ENCODE measurements at regions not wholly inside any gene's neighbourhood (a gene's known extent, or its start where the extent isn't known, plus 50 kb on each side); places are given as distances from the start of the nearest gene placed in this dataset.

DNA sequence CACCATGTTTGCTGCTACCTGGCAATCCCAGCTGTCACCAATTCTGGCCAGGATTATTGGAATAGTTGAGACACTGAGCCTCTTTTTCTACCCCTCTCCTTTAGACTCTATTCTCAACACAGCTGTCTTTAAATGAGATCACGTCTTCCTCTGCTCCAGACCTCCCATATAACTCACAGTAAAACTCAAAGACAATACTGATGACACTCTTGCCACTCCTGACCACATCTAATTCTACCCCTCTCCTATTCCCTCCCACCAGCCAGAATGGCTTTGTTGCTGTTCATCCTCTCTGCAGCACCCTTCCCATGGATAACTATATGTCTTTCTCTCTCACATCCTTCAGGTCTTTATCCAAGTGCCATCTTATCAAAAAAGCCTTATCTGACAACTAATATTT, 188.6 kb upstream of the IL15 start:
- Histone ChIP-seq H3K9me3 (no peaks in the 10 kb centered on the region), H3K27me3 (no peaks in the 10 kb centered on the region), H3K4me1 (no peaks in the 10 kb centered on the region), H3K4me3 (no peak overlapping the region), H3K27ac (no peak overlapping the region), H3K36me3 (no peaks in the 10 kb centered on the region)
- FAIRE-seq, result no peak
- no peak for DNase-seq
- 82 to 88% methylated on average over 1 of the region's 1 CpG for WGBS, 2 donors
- ATAC-seq, result no peak
- intact Hi-C loops (cut with DNase I), result no loop called here
- TF ChIP-seq, protein P1, sequence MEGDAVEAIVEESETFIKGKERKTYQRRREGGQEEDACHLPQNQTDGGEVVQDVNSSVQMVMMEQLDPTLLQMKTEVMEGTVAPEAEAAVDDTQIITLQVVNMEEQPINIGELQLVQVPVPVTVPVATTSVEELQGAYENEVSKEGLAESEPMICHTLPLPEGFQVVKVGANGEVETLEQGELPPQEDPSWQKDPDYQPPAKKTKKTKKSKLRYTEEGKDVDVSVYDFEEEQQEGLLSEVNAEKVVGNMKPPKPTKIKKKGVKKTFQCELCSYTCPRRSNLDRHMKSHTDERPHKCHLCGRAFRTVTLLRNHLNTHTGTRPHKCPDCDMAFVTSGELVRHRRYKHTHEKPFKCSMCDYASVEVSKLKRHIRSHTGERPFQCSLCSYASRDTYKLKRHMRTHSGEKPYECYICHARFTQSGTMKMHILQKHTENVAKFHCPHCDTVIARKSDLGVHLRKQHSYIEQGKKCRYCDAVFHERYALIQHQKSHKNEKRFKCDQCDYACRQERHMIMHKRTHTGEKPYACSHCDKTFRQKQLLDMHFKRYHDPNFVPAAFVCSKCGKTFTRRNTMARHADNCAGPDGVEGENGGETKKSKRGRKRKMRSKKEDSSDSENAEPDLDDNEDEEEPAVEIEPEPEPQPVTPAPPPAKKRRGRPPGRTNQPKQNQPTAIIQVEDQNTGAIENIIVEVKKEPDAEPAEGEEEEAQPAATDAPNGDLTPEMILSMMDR (IDR thresholded peaks at IDR 0.05), result no peak

DNA sequence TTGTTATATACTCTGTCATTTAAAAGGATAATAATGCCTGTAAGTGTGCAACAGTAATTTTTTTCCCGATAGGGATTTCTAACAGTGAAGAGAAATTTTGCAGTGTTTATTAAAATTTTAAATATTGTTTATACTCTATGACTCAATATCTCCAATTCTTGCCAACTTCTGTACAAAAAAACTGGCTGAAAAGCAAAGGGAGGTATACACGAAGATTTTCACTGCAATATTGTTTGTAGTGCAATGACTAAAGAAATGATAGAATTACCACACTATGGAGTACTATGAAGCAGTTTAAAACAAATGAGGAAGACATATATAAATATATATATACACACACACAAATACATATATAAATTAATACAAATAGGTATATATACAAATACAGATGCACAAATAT, 187.9 kb upstream of the IL15 start:
- Histone ChIP-seq H3K4me1 (no peaks in the 10 kb centered on the region), H3K27ac (no peak overlapping the region), H3K27me3 (no peaks in the 10 kb centered on the region), H3K4me3 (no peak overlapping the region), H3K9me3 (no peaks in the 10 kb centered on the region), H3K36me3 (no peaks in the 10 kb centered on the region)
- no peak for ATAC-seq
- intact Hi-C loops (cut with DNase I), result no loop called here
- 72 to 80% methylated on average over 2 of the region's 2 CpGs for WGBS, 2 donors
- no peak for FAIRE-seq
- TF ChIP-seq, protein P1 (IDR thresholded peaks at IDR 0.05), result no peak
- no peak for DNase-seq

DNA sequence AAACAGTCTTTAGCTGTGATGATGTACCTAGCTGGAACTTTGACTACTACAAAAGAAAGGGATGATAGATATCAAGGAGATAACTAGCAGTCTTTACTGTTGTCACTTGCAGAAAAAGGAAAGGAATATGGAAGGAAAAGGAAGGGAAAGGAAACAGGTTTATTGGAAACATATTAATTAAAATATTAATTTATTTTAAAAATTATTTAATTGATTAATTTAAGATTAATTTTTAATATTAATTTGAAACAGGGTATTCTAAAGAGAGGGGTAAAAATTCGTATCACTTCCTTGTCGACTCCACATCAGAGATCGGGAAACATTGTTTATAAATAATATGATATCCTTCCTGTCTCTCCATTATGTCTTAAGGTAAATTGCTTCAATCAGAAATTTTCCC, 186.5 kb upstream of the IL15 start:
- Histone ChIP-seq H3K27me3 (no peaks in the 10 kb centered on the region), H3K9me3 (no peaks in the 10 kb centered on the region), H3K4me3 (no peak overlapping the region), H3K4me1 (no peaks in the 10 kb centered on the region), H3K36me3 (no peaks in the 10 kb centered on the region), H3K27ac (no peak overlapping the region)
- TF ChIP-seq, protein P1 (IDR thresholded peaks at IDR 0.05), result no peak
- no peak for DNase-seq
- intact Hi-C loops (cut with DNase I), result no loop called here
- WGBS, 2 donors, result 87 to 88% methylated on average over 3 of the region's 3 CpGs
- ATAC-seq, result no peak
- no peak for FAIRE-seq

DNA sequence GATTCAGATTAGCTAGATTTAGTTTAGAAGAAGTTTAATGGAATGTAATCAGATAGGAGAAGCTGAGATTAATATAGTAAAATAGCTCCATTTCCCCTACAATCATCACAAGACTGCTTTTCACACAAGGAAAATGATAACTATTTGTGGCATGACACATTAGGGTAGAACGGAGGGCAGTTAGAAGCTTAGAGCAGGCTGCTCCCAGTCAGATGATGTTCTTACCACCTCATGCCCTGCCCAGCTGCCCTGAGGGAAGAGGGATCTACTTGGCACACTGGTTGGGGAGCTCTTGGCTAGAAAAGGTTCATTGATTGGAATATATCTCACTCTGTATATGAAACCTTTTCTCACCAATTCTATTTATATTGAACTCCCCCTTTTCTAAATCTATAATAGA, 180.7 kb upstream of the IL15 start:
- TF ChIP-seq, protein P1 (IDR thresholded peaks at IDR 0.05), result no peak
- WGBS, 2 donors, result 85 to 100% methylated on average over 1 of the region's 1 CpG
- Histone ChIP-seq H3K27ac (no peak overlapping the region), H3K36me3 (no peaks in the 10 kb centered on the region), H3K4me1 (no peaks in the 10 kb centered on the region), H3K9me3 (no peaks in the 10 kb centered on the region), H3K27me3 (no peaks in the 10 kb centered on the region), H3K4me3 (no peak overlapping the region)
- FAIRE-seq (no peak), DNase-seq (no peak), ATAC-seq (no peak)
- intact Hi-C loops (cut with DNase I), result no loop called here

DNA sequence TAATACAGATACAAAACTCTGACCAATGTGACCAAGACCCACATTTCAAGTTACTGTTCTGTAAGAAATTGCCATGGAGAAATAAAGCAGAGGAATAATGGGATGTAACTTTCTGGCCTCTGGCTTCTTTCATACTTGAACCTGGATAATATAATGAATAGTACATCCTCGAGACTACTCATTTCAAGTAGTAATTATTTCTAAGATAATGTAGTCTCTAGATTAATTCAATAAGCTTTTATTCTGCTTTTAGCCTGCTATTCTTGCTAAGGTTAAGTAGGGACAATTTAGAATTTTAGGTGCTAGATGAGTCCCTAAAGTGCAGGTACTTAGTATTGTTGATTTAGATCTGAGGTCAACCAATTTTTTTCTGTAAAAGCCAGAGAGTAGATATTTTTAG, 178.7 kb upstream of the IL15 start:
- DNase-seq, result no peak
- Histone ChIP-seq H3K36me3 (no peaks in the 10 kb centered on the region), H3K27me3 (no peaks in the 10 kb centered on the region), H3K9me3 (no peaks in the 10 kb centered on the region), H3K4me3 (no peak overlapping the region), H3K4me1 (no peaks in the 10 kb centered on the region), H3K27ac (no peak overlapping the region)
- TF ChIP-seq, protein P1 (IDR thresholded peaks at IDR 0.05), result no peak
- ATAC-seq, result no peak
- no peak for FAIRE-seq
- intact Hi-C loops (cut with DNase I), result no loop called here
- WGBS, 2 donors, result 85 to 93% methylated on average over 1 of the region's 1 CpG
